ENCODE measurements at regions not wholly inside any gene's neighbourhood (a gene's known extent, or its start where the extent isn't known, plus 50 kb on each side); places are given as distances from the start of the nearest gene placed in this dataset.
"Not testable (repeated sequence)": the region's sequence is repeated elsewhere in the genome, so short reads cannot be mapped to it uniquely, and the experiment has no call there.

- no peak for DNase-seq (ENCODE audit: low read depth, low spot score)
Measured at GRCh38 chr14:71165121-71166031, 258.1 kb downstream of the PCNX1 start.

GRCh38 chr14:71166180-71166837 is 259.1 kb downstream of the PCNX1 start:
- peak; percentile 48 for DNase-seq (ENCODE audit: low read depth, low spot score)

- DNase-seq (ENCODE audit: low read depth, low spot score), result not testable (repeated sequence)
Measured at GRCh38 chr14:71167325-71167950, 260.2 kb downstream of the PCNX1 start.

GRCh38 chr14:71168161-71168560 is 260.9 kb downstream of the PCNX1 start:
- DNase-seq (ENCODE audit: low read depth, low spot score), result not testable (repeated sequence)

GRCh38 chr14:71168564-71169427 is 261.5 kb downstream of the PCNX1 start:
- no peak for DNase-seq (ENCODE audit: low read depth, low spot score)

- no peak for DNase-seq (ENCODE audit: low read depth, low spot score)
Measured at GRCh38 chr14:71169861-71170260, 262.6 kb downstream of the PCNX1 start.

GRCh38 chr14:71175491-71175890 is 268.2 kb downstream of the PCNX1 start:
- no peak for DNase-seq (ENCODE audit: low read depth, low spot score)

- no peak for DNase-seq (ENCODE audit: low read depth, low spot score)
Measured at GRCh38 chr14:71179066-71179465, 271.8 kb downstream of the PCNX1 start.

- no peak for DNase-seq (ENCODE audit: low read depth, low spot score)
Measured at GRCh38 chr14:71180397-71180796, 273.1 kb downstream of the PCNX1 start.

- DNase-seq (ENCODE audit: low read depth, low spot score), result no peak
Measured at GRCh38 chr14:71181215-71182003, 274.1 kb downstream of the PCNX1 start.

- DNase-seq (ENCODE audit: low read depth, low spot score), result no peak
Measured at GRCh38 chr14:71183876-71184689, 276.8 kb downstream of the PCNX1 start.

- DNase-seq (ENCODE audit: low read depth, low spot score), result no peak
Measured at GRCh38 chr14:71185637-71186036, 278.4 kb downstream of the PCNX1 start.

- DNase-seq (ENCODE audit: low read depth, low spot score), result no peak
Measured at GRCh38 chr14:71187633-71188356, 280.5 kb downstream of the PCNX1 start.

GRCh38 chr14:71190770-71191374 is 283.6 kb downstream of the PCNX1 start:
- DNase-seq (ENCODE audit: low read depth, low spot score), result no peak

- no peak for DNase-seq (ENCODE audit: low read depth, low spot score)
Measured at GRCh38 chr14:71193663-71194062, 286.4 kb downstream of the PCNX1 start.

GRCh38 chr14:71194251-71194650 is 287.0 kb downstream of the PCNX1 start:
- DNase-seq (ENCODE audit: low read depth, low spot score), result no peak

GRCh38 chr14:71196921-71197320 is 289.7 kb downstream of the PCNX1 start:
- no peak for DNase-seq (ENCODE audit: low read depth, low spot score)

GRCh38 chr14:71198687-71199086 is 291.4 kb downstream of the PCNX1 start:
- no peak for DNase-seq (ENCODE audit: low read depth, low spot score)

GRCh38 chr14:71201840-71202239 is 294.6 kb downstream of the PCNX1 start:
- DNase-seq (ENCODE audit: low read depth, low spot score), result no peak

Data from iPS DF 19.7 (cell line).